Erythroblast (primary cell): ENCODE measurements at regions not wholly inside any gene's neighbourhood (a gene's known extent, or its start where the extent isn't known, plus 50 kb on each side); places are given as distances from the start of the nearest gene placed in this dataset.

Experiments
- GATA1 ChIP-seq: IDR thresholded peaks from 2 replicates; pipeline ENCODE4 v1.6.1; 2011; ENCODE audit warnings: low read depth, mild to moderate bottlenecking, control low read depth, low read length, moderate library complexity
- POLR2A ChIP-seq: IDR thresholded peaks from 2 replicates; pipeline ENCODE4 v1.6.1; 2011; ENCODE audit warnings: mild to moderate bottlenecking, low read length

DNA sequence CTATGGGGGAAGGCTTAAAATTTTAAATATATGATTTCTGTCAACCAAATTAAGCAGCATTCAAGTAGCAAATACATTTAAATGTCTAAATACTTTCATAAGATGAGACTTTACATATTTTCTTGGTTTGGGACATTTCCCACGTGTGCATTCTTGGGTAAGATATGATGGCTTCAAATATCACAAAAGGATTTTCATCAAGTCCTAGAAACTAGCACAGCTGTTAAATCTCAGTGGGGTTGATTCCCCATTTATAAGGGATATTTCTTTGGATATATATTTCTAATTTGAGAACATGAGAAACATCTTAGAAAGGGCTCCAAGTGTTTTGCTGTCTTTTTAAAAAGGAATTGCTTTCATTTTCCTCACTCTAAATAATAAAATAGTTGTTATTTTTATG, 90.2 kb downstream of the P2RY10 start:
- TF ChIP-seq POLR2A: no peak
- TF ChIP-seq GATA1: no peak
